MCF 10A (cell line): ENCODE measurements at regions not wholly inside any gene's neighbourhood (a gene's known extent, or its start where the extent isn't known, plus 50 kb on each side); places are given as distances from the start of the nearest gene placed in this dataset.

Source experiments
- BruUV-seq: library from RNA; stranded (reverse); fragments of 400-500 nt; replicated peaks from 2 replicates; lab custom pipeline; 2021; lab: Mats Ljungman, UMichigan
- CTCF ChIA-PET: fragments of 300-600 bp; sonication (Branson Sonifier 250); formaldehyde crosslinking; extraction: SDS; loops from one replicate; lab custom pipeline; 2021; ENCODE audit warnings: antibody characterized with exemption, inconsistent platforms; lab: Yijun Ruan, JAX
- POLR2A ChIA-PET: fragments of 300-600, 350-650 bp; sonication (Branson Sonifier 250); formaldehyde crosslinking; extraction: SDS; loops from one replicate; lab custom pipeline; 2020; ENCODE audit warnings: antibody characterized with exemption, inconsistent platforms; lab: Yijun Ruan, JAX
- DNase-seq: peaks from one replicate; pipeline ENCODE4 v3.0.0-alpha.2; 2018; ENCODE audit not compliant: unreplicated experiment
- H3K27ac Mint-ChIP-seq: one replicate; pipeline ENCODE4 v1.8.0; 2022; ENCODE audit warnings: mild to moderate bottlenecking, low read depth, mixed read lengths; ENCODE audit not compliant: unreplicated experiment
- H3K27me3 Mint-ChIP-seq: one replicate; pipeline ENCODE4 v1.8.0; 2022; ENCODE audit warnings: mixed read lengths; ENCODE audit not compliant: insufficient read depth, unreplicated experiment
- H3K36me3 Mint-ChIP-seq: one replicate; pipeline ENCODE4 v1.8.0; 2022; ENCODE audit warnings: mild to moderate bottlenecking, moderate library complexity, mixed read lengths; ENCODE audit not compliant: insufficient read depth, unreplicated experiment
- H3K4me1 Mint-ChIP-seq: one replicate; pipeline ENCODE4 v1.8.0; 2022; ENCODE audit warnings: mixed read lengths; ENCODE audit not compliant: insufficient read depth, unreplicated experiment
- H3K4me3 Mint-ChIP-seq: one replicate; pipeline ENCODE4 v1.8.0; 2022; ENCODE audit warnings: mild to moderate bottlenecking, moderate library complexity, mixed read lengths; ENCODE audit not compliant: unreplicated experiment
- H3K9me3 Mint-ChIP-seq: one replicate; pipeline ENCODE4 v1.8.0; 2022; ENCODE audit warnings: mixed read lengths; ENCODE audit not compliant: unreplicated experiment
- CTCF ChIP-seq: fragments of 200-600 bp; IDR thresholded peaks from one replicate; pipeline ENCODE4 v1.8.0; 2022; ENCODE audit warnings: antibody characterized with exemption, mild to moderate bottlenecking; ENCODE audit not compliant: unreplicated experiment
- intact Hi-C: fragments of 100-400 bp; cut with micrococcal nuclease; formaldehyde crosslinking; loops from 2 replicates; pipeline ENCODE4 v1.14.1; 2022

DNA sequence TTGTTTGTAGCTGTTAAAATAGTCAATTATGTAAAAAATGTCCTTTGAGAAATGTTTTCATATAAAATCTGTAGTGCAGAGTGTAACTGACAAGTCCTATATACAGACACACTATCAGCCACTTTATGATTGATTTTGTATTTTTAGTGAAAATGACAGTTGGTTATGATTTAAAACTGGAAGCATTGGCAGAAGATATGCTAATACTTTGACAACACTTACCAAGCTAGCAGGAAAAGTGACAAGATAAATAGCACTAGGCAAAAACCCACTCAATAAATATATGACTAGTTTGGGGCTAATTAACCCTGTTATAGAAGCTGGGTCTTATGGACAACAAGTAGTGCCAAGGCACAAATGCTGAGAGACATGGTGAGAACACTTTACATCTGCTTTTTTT is 772.9 kb upstream of the NOVA1 start:
- BruUV-seq, result no TSS peak
- no peak for DNase-seq
- H3K4me1 Mint-ChIP-seq, result no peaks in the 10 kb centered on the region
- intact Hi-C loops, result no loop called here
- H3K36me3 Mint-ChIP-seq, result no peaks in the 10 kb centered on the region
- no peak for TF ChIP-seq CTCF
- no peak overlapping the region for H3K27ac Mint-ChIP-seq
- ChIA-PET CTCF (no interaction called here), POLR2A (no interaction called here)
- no peaks in the 10 kb centered on the region for H3K9me3 Mint-ChIP-seq
- H3K4me3 Mint-ChIP-seq, result no peak overlapping the region
- H3K27me3 Mint-ChIP-seq, result no peaks in the 10 kb centered on the region

- Mint-ChIP-seq H3K36me3 (no peaks in the 10 kb centered on the region), H3K4me1 (no peaks in the 10 kb centered on the region), H3K27ac (no peak overlapping the region), H3K27me3 (no peaks in the 10 kb centered on the region), H3K4me3 (no peak overlapping the region), H3K9me3 (peaks cover 4% of the 10 kb centered on the region)
- CTCF ChIA-PET, result no interaction called here
- TF ChIP-seq CTCF, result no peak
- no peak for DNase-seq
- BruUV-seq, result no TSS peak
- POLR2A ChIA-PET, result interaction anchor here (0.5 to 0.7 kb wide), 2 partner anchors 11 to 559 kb away, joined by 3 read pairs; no protein-coding TSS in a partner anchor
- intact Hi-C loops, result no loop called here
Measured at GRCh38 chr14:27371209-27371608, 773.4 kb upstream of the NOVA1 start.

- DNase-seq, result no peak
- TF ChIP-seq CTCF, result no peak
- H3K27ac Mint-ChIP-seq, result no peak overlapping the region
- no TSS peak for BruUV-seq
- H3K27me3 Mint-ChIP-seq, result no peaks in the 10 kb centered on the region
- H3K4me3 Mint-ChIP-seq, result no peak overlapping the region
- CTCF ChIA-PET, result no interaction called here
- H3K36me3 Mint-ChIP-seq, result no peaks in the 10 kb centered on the region
- peaks cover 9% of the 10 kb centered on the region for H3K9me3 Mint-ChIP-seq
- POLR2A ChIA-PET, result interaction anchor here (0.7 kb wide), 1 partner anchor 11 kb away, joined by 3 read pairs; no protein-coding TSS in a partner anchor
- no peaks in the 10 kb centered on the region for H3K4me1 Mint-ChIP-seq
- intact Hi-C loops, result no loop called here
Measured at GRCh38 chr14:27371868-27372267, 774.0 kb upstream of the NOVA1 start.

GRCh38 chr14:27372771-27373170 is 774.9 kb upstream of the NOVA1 start:
- ChIA-PET CTCF (no interaction called here), POLR2A (no interaction called here)
- peaks cover 8% of the 10 kb centered on the region for H3K27me3 Mint-ChIP-seq
- H3K36me3 Mint-ChIP-seq, result no peaks in the 10 kb centered on the region
- intact Hi-C loops, result no loop called here
- no TSS peak for BruUV-seq
- H3K27ac Mint-ChIP-seq, result no peak overlapping the region
- H3K4me3 Mint-ChIP-seq, result no peak overlapping the region
- no peak for DNase-seq
- H3K9me3 Mint-ChIP-seq, result peaks cover 9% of the 10 kb centered on the region
- TF ChIP-seq CTCF, result no peak
- no peaks in the 10 kb centered on the region for H3K4me1 Mint-ChIP-seq
